HEK293 (cell line): ENCODE measurements at regions not wholly inside any gene's neighbourhood (a gene's known extent, or its start where the extent isn't known, plus 50 kb on each side); places are given as distances from the start of the nearest gene placed in this dataset.

Experiments
- GLIS1 ChIP-seq: fragments of 450-650 bp; formaldehyde crosslinking; IDR thresholded peaks from 2 replicates; pipeline ENCODE4 v1.5.1; 2016; ENCODE audit warnings: missing biosample characterization, missing genetic modification characterization
- HOXC10 ChIP-seq: sonication (generic); formaldehyde crosslinking; IDR thresholded peaks from 2 replicates; pipeline ENCODE4 v1.8.1; 2023; ENCODE audit warnings: mild to moderate bottlenecking, missing genetic modification reagents
- KLF16 ChIP-seq: fragments of 450-650 bp; formaldehyde crosslinking; IDR thresholded peaks from 2 replicates; pipeline ENCODE4 v1.5.1; 2017; ENCODE audit warnings: missing biosample characterization, missing genetic modification characterization
- OVOL3 ChIP-seq: fragments of 450-650 bp; formaldehyde crosslinking; IDR thresholded peaks from 2 replicates; pipeline ENCODE4 v1.5.1; 2016; ENCODE audit warnings: missing biosample characterization, missing genetic modification characterization
- TCF7L2 ChIP-seq: IDR thresholded peaks from 2 replicates; pipeline ENCODE4 v1.6.1; 2011; ENCODE audit warnings: low read depth, mild to moderate bottlenecking, inconsistent platforms, low read length, moderate library complexity, borderline replicate concordance
- ZBTB17 ChIP-seq: fragments of 450-650 bp; formaldehyde crosslinking; IDR thresholded peaks from 2 replicates; pipeline ENCODE4 v1.5.1; 2016; ENCODE audit warnings: missing biosample characterization, missing genetic modification characterization
- ZBTB8A ChIP-seq: fragments of 450-650 bp; formaldehyde crosslinking; IDR thresholded peaks from 2 replicates; pipeline ENCODE4 v1.5.1; 2016; ENCODE audit warnings: missing biosample characterization, missing genetic modification characterization
- ZFP69B ChIP-seq: fragments of 450-650 bp; formaldehyde crosslinking; IDR thresholded peaks from 2 replicates; pipeline ENCODE4 v1.5.1; 2016; ENCODE audit warnings: missing biosample characterization, missing genetic modification characterization
- ZNF202 ChIP-seq: fragments of 450-650 bp; formaldehyde crosslinking; IDR thresholded peaks from 2 replicates; pipeline ENCODE4 v1.5.1; 2016; ENCODE audit warnings: missing biosample characterization, missing genetic modification characterization, borderline replicate concordance
- ZNF239 ChIP-seq: fragments of 450-650 bp; formaldehyde crosslinking; IDR thresholded peaks from 2 replicates; pipeline ENCODE4 v1.5.1; 2016; ENCODE audit warnings: missing biosample characterization, missing genetic modification characterization
- ZNF266 ChIP-seq: fragments of 450-650 bp; formaldehyde crosslinking; IDR thresholded peaks from 2 replicates; pipeline ENCODE4 v1.5.1; 2016; ENCODE audit warnings: missing biosample characterization, missing genetic modification characterization, low read depth
- ZNF350 ChIP-seq: fragments of 450-650 bp; formaldehyde crosslinking; IDR thresholded peaks from 2 replicates; pipeline ENCODE4 v1.5.0; 2017; ENCODE audit warnings: missing biosample characterization, mild to moderate bottlenecking, missing genetic modification characterization
- ZNF366 ChIP-seq: fragments of 450-650 bp; formaldehyde crosslinking; conservative IDR thresholded peaks from 2 replicates; pipeline ENCODE4 v1.5.1; 2016; ENCODE audit warnings: missing biosample characterization, missing genetic modification characterization
- ZNF404 ChIP-seq: fragments of 450-650 bp; formaldehyde crosslinking; IDR thresholded peaks from 2 replicates; pipeline ENCODE4 v1.5.1; 2017; ENCODE audit warnings: missing biosample characterization, missing genetic modification characterization
- ZNF416 ChIP-seq: fragments of 450-650 bp; formaldehyde crosslinking; IDR thresholded peaks from 2 replicates; pipeline ENCODE4 v1.5.1; 2016; ENCODE audit warnings: missing biosample characterization, missing genetic modification characterization
- ZNF510 ChIP-seq: fragments of 450-650 bp; formaldehyde crosslinking; IDR thresholded peaks from 2 replicates; pipeline ENCODE4 v1.5.1; 2018; ENCODE audit warnings: mild to moderate bottlenecking, missing genetic modification characterization, missing biosample characterization; ENCODE audit not compliant: insufficient replicate concordance
- ZNF530 ChIP-seq: fragments of 450-650 bp; formaldehyde crosslinking; IDR thresholded peaks from 2 replicates; pipeline ENCODE4 v1.5.1; 2016; ENCODE audit warnings: low read depth, missing biosample characterization, missing genetic modification characterization
- ZNF544 ChIP-seq: fragments of 450-650 bp; formaldehyde crosslinking; IDR thresholded peaks from 2 replicates; pipeline ENCODE4 v1.5.0; 2017; ENCODE audit warnings: missing biosample characterization, missing genetic modification characterization
- ZNF626 ChIP-seq: fragments of 450-650 bp; sonication (Bioruptor Pico); formaldehyde crosslinking; IDR thresholded peaks from 2 replicates; pipeline ENCODE4 v1.5.1; 2018; ENCODE audit warnings: missing biosample characterization, missing genetic modification characterization, inconsistent platforms
- ZNF664 ChIP-seq: fragments of 450-650 bp; formaldehyde crosslinking; IDR thresholded peaks from 2 replicates; pipeline ENCODE4 v1.5.1; 2016; ENCODE audit warnings: missing biosample characterization, missing genetic modification characterization
- ZNF677 ChIP-seq: fragments of 450-650 bp; IDR thresholded peaks from 2 replicates; pipeline ENCODE4 v1.5.0; 2018; ENCODE audit warnings: missing biosample characterization, mild to moderate bottlenecking, missing genetic modification characterization, moderate library complexity
- TF ChIP-seq, protein P1 (sequence below): fragments of 450-650 bp; formaldehyde crosslinking; IDR thresholded peaks from 2 replicates; pipeline ENCODE4 v1.5.1; 2016; ENCODE audit warnings: missing biosample characterization, missing genetic modification characterization
- TF ChIP-seq, protein P2 (sequence below): fragments of 450-650 bp; formaldehyde crosslinking; optimal IDR thresholded peaks from 2 replicates; pipeline ENCODE3; 2016; ENCODE audit warnings: missing biosample characterization, mild to moderate bottlenecking, missing genetic modification characterization
- TF ChIP-seq, protein P3 (sequence below): fragments of 450-650 bp; formaldehyde crosslinking; IDR thresholded peaks from 2 replicates; pipeline ENCODE4 v1.5.1; 2016; ENCODE audit warnings: missing biosample characterization, missing genetic modification characterization
- TF ChIP-seq, protein P4 (sequence below): fragments of 450-650 bp; formaldehyde crosslinking; IDR thresholded peaks from 2 replicates; pipeline ENCODE4 v1.5.1; 2016; ENCODE audit warnings: missing biosample characterization, missing genetic modification characterization
- TF ChIP-seq, protein P5 (sequence below): fragments of 450-650 bp; formaldehyde crosslinking; IDR thresholded peaks from 2 replicates; pipeline ENCODE4 v1.5.1; 2016; ENCODE audit warnings: missing biosample characterization, missing genetic modification characterization, low read depth
- TF ChIP-seq, protein P6 (sequence below): fragments of 450-650 bp; formaldehyde crosslinking; IDR thresholded peaks from 2 replicates; pipeline ENCODE4 v1.5.1; 2016; ENCODE audit warnings: missing biosample characterization, missing genetic modification characterization
- TF ChIP-seq, protein P7 (sequence below): fragments of 450-650 bp; formaldehyde crosslinking; IDR thresholded peaks from 2 replicates; pipeline ENCODE4 v1.5.1; 2016; ENCODE audit warnings: missing biosample characterization, missing genetic modification characterization

DNA sequence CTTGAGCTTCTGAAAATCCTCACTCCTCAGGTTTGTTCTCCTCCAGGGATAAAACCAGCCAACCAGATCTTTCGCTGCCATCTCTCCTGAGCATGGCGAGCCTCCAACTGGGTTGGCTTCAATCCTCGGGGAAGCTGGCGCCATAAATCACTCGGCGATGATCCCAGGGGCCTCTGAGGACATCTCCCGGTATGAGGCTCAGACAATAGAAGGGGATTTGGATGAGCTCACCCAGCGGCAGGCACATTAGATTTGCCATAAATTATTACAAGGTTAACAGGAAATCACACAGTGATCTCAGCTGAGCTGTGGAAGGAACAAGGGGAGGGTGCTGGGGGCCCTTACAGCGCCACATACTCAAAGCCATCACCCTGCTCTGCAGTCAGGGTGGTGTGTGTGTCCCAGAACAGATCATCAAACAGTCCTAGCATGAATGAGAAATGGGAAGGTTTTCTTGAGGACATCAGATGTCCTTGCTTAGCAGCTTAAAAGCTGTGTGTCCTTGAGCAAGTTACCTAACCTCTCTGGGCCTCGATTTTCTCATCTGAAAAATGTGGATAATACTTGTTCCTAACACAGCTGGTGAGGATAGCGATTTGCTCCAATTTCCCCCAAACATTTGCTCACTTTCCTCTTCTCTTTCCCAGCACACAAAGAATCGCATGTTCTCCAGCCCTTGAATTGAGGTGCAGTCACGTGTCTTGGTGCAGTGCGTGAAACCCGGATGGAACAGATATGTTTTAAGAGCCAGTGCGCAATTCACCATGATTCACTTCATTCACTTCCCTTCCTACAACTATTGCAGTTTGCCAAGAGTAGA, 142.8 kb downstream of the SCARB1 start (continued):
- TF ChIP-seq, protein P1, sequence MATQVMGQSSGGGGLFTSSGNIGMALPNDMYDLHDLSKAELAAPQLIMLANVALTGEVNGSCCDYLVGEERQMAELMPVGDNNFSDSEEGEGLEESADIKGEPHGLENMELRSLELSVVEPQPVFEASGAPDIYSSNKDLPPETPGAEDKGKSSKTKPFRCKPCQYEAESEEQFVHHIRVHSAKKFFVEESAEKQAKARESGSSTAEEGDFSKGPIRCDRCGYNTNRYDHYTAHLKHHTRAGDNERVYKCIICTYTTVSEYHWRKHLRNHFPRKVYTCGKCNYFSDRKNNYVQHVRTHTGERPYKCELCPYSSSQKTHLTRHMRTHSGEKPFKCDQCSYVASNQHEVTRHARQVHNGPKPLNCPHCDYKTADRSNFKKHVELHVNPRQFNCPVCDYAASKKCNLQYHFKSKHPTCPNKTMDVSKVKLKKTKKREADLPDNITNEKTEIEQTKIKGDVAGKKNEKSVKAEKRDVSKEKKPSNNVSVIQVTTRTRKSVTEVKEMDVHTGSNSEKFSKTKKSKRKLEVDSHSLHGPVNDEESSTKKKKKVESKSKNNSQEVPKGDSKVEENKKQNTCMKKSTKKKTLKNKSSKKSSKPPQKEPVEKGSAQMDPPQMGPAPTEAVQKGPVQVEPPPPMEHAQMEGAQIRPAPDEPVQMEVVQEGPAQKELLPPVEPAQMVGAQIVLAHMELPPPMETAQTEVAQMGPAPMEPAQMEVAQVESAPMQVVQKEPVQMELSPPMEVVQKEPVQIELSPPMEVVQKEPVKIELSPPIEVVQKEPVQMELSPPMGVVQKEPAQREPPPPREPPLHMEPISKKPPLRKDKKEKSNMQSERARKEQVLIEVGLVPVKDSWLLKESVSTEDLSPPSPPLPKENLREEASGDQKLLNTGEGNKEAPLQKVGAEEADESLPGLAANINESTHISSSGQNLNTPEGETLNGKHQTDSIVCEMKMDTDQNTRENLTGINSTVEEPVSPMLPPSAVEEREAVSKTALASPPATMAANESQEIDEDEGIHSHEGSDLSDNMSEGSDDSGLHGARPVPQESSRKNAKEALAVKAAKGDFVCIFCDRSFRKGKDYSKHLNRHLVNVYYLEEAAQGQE (tag by site-specific recombination) = no peak
- no peak for TF ChIP-seq ZNF350 (tag by site-specific recombination)
- TF ChIP-seq, protein P2, sequence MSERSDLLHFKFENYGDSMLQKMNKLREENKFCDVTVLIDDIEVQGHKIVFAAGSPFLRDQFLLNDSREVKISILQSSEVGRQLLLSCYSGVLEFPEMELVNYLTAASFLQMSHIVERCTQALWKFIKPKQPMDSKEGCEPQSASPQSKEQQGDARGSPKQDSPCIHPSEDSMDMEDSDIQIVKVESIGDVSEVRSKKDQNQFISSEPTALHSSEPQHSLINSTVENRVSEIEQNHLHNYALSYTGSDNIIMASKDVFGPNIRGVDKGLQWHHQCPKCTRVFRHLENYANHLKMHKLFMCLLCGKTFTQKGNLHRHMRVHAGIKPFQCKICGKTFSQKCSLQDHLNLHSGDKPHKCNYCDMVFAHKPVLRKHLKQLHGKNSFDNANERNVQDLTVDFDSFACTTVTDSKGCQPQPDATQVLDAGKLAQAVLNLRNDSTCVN (tag by site-specific recombination) = no peak
- TF ChIP-seq, protein P3, sequence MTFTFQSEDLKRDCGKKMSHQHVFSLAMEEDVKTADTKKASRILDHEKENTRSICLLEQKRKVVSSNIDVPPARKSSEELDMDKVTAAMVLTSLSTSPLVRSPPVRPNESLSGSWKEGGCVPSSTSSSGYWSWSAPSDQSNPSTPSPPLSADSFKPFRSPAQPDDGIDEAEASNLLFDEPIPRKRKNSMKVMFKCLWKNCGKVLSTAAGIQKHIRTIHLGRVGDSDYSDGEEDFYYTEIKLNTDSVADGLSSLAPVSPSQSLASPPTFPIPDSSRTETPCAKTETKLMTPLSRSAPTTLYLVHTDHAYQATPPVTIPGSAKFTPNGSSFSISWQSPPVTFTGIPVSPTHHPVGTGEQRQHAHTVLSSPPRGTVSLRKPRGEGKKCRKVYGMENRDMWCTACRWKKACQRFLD (tag by site-specific recombination) = no peak
- TF ChIP-seq HOXC10 = peak; percentile 70; the same call in 1 of the 2 replicates
- TF ChIP-seq ZFP69B (tag by site-specific recombination) = peak; percentile 68; the same call in 1 of the 2 replicates
- TF ChIP-seq, protein P4, sequence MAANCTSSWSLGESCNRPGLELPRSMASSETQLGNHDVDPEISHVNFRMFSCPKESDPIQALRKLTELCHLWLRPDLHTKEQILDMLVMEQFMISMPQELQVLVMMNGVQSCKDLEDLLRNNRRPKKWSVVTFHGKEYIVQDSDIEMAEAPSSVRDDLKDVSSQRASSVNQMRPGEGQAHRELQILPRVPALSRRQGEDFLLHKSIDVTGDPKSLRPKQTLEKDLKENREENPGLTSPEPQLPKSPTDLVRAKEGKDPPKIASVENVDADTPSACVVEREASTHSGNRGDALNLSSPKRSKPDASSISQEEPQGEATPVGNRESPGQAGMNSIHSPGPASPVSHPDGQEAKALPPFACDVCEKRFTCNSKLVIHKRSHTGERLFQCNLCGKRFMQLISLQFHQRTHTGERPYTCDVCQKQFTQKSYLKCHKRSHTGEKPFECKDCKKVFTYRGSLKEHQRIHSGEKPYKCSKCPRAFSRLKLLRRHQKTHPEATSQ (tag by site-specific recombination) = 0 out of 2 replicates have a peak, but pooled peaks have one; percentile 51
- TF ChIP-seq ZNF366 (tag by site-specific recombination) = peak; percentile 78
- TF ChIP-seq ZNF202 (tag by site-specific recombination) = no peak
- no peak for TF ChIP-seq ZNF404 (tag by site-specific recombination)
- TF ChIP-seq, protein P5, sequence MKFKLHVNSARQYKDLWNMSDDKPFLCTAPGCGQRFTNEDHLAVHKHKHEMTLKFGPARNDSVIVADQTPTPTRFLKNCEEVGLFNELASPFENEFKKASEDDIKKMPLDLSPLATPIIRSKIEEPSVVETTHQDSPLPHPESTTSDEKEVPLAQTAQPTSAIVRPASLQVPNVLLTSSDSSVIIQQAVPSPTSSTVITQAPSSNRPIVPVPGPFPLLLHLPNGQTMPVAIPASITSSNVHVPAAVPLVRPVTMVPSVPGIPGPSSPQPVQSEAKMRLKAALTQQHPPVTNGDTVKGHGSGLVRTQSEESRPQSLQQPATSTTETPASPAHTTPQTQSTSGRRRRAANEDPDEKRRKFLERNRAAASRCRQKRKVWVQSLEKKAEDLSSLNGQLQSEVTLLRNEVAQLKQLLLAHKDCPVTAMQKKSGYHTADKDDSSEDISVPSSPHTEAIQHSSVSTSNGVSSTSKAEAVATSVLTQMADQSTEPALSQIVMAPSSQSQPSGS (tag by site-specific recombination) = peak; percentile 74
- peak; percentile 69; the same call in 1 of the 2 replicates for TF ChIP-seq OVOL3 (tag by site-specific recombination)
- TF ChIP-seq ZNF544 = no peak
- peak; percentile 86 for TF ChIP-seq ZBTB17 (tag by site-specific recombination)
- 0 out of 2 replicates have a peak, but pooled peaks have one; percentile 56 for TF ChIP-seq ZNF239
- peak; percentile 72; the same call in 1 of the 2 replicates for TF ChIP-seq ZBTB8A (tag by site-specific recombination)
- peak; percentile 48 for TF ChIP-seq KLF16 (tag by site-specific recombination)
- TF ChIP-seq ZNF510 (tag by site-specific recombination) = no peak
- TF ChIP-seq ZNF664 = peak; percentile 17; the same call in 1 of the 2 replicates
- TF ChIP-seq, protein P6, sequence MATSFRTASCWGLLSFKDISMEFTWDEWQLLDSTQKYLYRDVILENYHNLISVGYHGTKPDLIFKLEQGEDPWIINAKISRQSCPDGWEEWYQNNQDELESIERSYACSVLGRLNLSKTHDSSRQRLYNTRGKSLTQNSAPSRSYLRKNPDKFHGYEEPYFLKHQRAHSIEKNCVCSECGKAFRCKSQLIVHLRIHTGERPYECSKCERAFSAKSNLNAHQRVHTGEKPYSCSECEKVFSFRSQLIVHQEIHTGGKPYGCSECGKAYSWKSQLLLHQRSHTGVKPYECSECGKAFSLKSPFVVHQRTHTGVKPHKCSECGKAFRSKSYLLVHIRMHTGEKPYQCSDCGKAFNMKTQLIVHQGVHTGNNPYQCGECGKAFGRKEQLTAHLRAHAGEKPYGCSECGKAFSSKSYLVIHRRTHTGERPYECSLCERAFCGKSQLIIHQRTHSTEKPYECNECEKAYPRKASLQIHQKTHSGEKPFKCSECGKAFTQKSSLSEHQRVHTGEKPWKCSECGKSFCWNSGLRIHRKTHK (tag by site-specific recombination) = no peak
- no peak for TF ChIP-seq ZNF416 (tag by site-specific recombination)
- TF ChIP-seq ZNF266 (tag by site-specific recombination) = no peak
- TF ChIP-seq ZNF677 = no peak
- TF ChIP-seq, protein P7, sequence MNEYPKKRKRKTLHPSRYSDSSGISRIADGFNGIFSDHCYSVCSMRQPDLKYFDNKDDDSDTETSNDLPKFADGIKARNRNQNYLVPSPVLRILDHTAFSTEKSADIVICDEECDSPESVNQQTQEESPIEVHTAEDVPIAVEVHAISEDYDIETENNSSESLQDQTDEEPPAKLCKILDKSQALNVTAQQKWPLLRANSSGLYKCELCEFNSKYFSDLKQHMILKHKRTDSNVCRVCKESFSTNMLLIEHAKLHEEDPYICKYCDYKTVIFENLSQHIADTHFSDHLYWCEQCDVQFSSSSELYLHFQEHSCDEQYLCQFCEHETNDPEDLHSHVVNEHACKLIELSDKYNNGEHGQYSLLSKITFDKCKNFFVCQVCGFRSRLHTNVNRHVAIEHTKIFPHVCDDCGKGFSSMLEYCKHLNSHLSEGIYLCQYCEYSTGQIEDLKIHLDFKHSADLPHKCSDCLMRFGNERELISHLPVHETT (tag by site-specific recombination) = peak; percentile 73
- TF ChIP-seq GLIS1 (tag by site-specific recombination) = peak; percentile 96
- TF ChIP-seq TCF7L2 = no peak
- TF ChIP-seq ZNF530 (tag by site-specific recombination) = no peak
- TF ChIP-seq ZNF626 (tag by site-specific recombination) = no peak
